Ammon's horn (tissue), 1 donor: ENCODE measurements at regions not wholly inside any gene's neighbourhood (a gene's known extent, or its start where the extent isn't known, plus 50 kb on each side); places are given as distances from the start of the nearest gene placed in this dataset.
A peak's percentile ranks its signal among the peaks of the same experiment; 100 is the strongest.

Experiments
- DNase-seq: peaks from one replicate; pipeline ENCODE4 v3.0.0-alpha.2; 2016; ENCODE audit warnings: low spot score

DNA sequence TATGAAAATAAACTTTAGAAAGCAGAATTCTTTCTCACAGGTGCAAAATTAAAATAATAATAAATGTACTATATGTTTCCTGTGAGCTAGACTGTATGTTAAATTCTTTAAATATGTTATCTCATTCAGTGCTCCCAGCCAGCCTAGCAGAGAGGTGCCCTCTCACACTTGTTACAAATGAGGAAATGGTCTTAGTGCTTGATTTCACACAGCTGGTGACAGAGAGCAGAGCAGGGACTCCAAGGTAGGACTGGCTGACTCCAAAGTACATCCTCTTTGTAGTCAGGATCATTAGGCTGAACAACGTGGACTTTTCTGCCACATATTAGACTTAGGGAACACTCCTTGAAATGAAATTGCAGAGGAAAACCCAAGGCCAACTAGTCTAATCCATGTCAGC lies 72.0 kb upstream of the HHIP start:
- no peak for DNase-seq

DNA sequence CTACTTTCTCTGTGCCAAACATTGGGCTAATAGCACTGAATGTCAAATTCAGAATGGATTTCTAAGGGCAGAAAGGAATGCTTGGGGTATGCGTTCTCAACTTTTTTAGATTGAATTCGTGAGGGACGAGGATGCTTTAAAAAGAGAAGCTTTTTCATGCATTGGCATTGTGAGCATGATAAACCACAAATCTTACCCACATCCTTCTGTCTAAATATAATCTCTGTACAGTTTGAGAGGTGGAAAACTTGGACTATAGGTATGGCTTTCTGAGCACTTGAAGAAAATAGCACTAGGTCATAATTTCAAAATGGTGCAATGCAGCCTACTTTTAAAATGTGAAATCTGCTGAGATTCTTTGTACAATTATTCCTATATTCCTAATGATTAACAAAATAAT lies 71.4 kb upstream of the HHIP start:
- DNase-seq = no peak

GRCh38 chr4:144575181-144575580 lies 70.8 kb upstream of the HHIP start:
- peak; percentile 74 for DNase-seq

DNA sequence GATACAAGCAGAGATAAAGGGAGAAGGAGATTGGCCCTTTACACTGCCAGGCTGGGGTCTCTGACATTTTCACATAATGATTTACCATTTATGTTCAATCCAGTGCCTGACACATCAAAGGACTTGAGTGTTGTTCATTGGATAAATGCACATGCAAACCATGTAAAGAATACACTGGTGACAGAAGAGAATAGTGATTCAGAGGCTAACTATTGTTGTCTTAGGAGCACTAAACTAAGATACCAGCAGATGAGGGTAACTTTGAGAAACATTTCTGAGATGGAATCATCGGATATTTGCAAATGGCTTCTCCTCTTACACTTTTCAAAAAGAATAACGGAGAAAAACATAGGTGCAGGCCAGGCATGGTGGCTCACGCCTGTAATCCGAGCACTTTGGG lies 67.3 kb upstream of the HHIP start:
- DNase-seq = no peak

DNA sequence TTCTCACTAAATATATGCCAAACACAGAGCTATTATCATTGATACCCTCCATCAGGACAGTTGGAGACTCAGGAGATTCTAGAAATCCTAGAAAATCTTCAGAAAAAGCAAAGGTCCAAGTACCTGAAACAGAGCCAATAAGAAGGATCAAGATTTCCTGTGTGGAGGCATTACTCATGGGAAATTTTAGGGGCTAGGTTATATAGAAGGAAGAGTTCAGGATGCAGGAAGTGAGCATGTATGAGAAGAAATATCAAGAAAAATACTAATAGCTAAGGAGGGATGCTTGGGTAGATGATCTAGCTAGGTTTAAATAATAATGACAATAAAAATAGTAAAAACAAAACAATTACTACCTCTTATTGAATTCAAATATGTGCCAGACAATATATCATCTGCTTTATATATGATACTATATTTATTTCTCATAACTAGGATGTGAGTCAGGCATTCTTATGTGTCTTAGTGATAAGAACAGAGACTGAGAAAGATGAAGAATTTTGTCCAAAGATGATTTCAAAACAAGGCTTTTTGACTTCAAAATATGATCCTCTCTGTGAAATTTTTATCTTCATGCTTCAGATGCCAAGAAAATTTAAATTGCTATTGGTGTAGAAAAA lies 66.4 kb upstream of the HHIP start:
- DNase-seq = no peak

DNA sequence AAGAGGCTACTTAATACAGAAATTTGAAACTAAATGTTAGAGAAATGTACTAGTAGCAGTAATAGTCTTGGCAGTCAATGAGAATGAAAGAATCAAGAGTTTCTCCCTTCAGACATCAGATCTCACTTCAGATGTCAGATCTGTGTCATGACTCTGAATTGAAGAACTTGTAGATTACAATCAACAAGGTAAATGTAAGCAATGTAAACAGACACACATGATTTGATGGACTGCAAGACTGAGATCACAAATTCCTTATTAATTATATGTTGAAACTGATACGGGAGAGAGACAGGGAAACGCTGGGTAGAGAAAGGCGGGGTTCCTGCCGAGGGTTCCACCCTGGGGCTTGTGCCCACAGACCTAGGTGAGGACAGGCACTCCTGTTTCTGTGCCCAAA lies 65.5 kb upstream of the HHIP start:
- DNase-seq = no peak

GRCh38 chr4:144582105-144582850 lies 63.7 kb upstream of the HHIP start:
- DNase-seq = no peak

GRCh38 chr4:144582975-144583374 lies 63.0 kb upstream of the HHIP start:
- DNase-seq = no peak

GRCh38 chr4:144583658-144584057 lies 62.3 kb upstream of the HHIP start:
- DNase-seq = peak; percentile 13

GRCh38 chr4:144584428-144584827 lies 61.5 kb upstream of the HHIP start:
- peak; percentile 11 for DNase-seq

GRCh38 chr4:144589512-144589911 lies 56.4 kb upstream of the HHIP start:
- no peak for DNase-seq

GRCh38 chr4:144590020-144590419 lies 55.9 kb upstream of the HHIP start:
- DNase-seq = no peak

- no peak for DNase-seq
These were observed 54.6 kb upstream of the HHIP start for GRCh38 chr4:144591401-144591800.

GRCh38 chr4:144592264-144592663 lies 53.7 kb upstream of the HHIP start:
- DNase-seq = no peak

GRCh38 chr4:144594471-144594986 lies 51.4 kb upstream of the HHIP start:
- no peak for DNase-seq

- no peak for DNase-seq
These were observed 50.3 kb upstream of the HHIP start for GRCh38 chr4:144595681-144596080.
